Keratinocyte (primary cell): ENCODE measurements at regions not wholly inside any gene's neighbourhood (a gene's known extent, or its start where the extent isn't known, plus 50 kb on each side); places are given as distances from the start of the nearest gene placed in this dataset.

Experiments
- DNase-seq: peaks from one replicate; pipeline ENCODE4 v3.0.0-alpha.2; 2011; ENCODE audit warnings: low read depth, missing footprints, low spot score
- FAIRE-seq: peaks from 2 replicates; lab custom pipeline; 2011; peaks lifted over from hg19 to GRCh38; lab: Jason Lieb, UNC
- H2AFZ ChIP-seq: 2 replicates; pipeline ENCODE4 v1.6.0; 2012; ENCODE audit warnings: low read length, control low read depth, inconsistent platforms; ENCODE audit not compliant: control insufficient read depth
- H3K27ac ChIP-seq: 2 replicates; pipeline ENCODE4 v1.5.1; 2011; ENCODE audit warnings: low read length; ENCODE audit not compliant: control insufficient read depth, insufficient read depth
- H3K27me3 ChIP-seq: 3 replicates; pipeline ENCODE4 v1.6.0; 2011; ENCODE audit warnings: low read length; ENCODE audit not compliant: control insufficient read depth, insufficient read depth; ENCODE audit errors: extremely low read depth
- H3K36me3 ChIP-seq, 2 experiments: 2 replicates in 1 of 2; 3 replicates in 1 of 2; pipeline ENCODE4 v1.5.1; 2011; ENCODE audit warnings: low read length in 2 of 2, mild to moderate bottlenecking in 1 of 2; ENCODE audit not compliant: control insufficient read depth in 2 of 2, insufficient read depth in 2 of 2; ENCODE audit errors: extremely low read depth in 1 of 2
- H3K4me1 ChIP-seq: 3 replicates; pipeline ENCODE4 v1.5.1; 2011; ENCODE audit warnings: low read length; ENCODE audit not compliant: control insufficient read depth, insufficient read depth; ENCODE audit errors: extremely low read depth
- H3K4me2 ChIP-seq: 3 replicates; pipeline ENCODE4 v1.6.0; 2011; ENCODE audit warnings: low read depth, low read length; ENCODE audit not compliant: control insufficient read depth, insufficient read depth; ENCODE audit errors: extremely low read depth
- H3K4me3 ChIP-seq, 3 experiments: fragments of 200-600 bp in 1 of 3; sonication (generic) in 1 of 3; 2 replicates in 2 of 3; 3 replicates in 1 of 3; pipeline ENCODE4 v1.5.1; 2011 to 2016; ENCODE audit warnings: low read length in 3 of 3, mild to moderate bottlenecking in 3 of 3, control low read depth in 2 of 3, inconsistent platforms in 1 of 3, low read depth in 1 of 3, mixed read lengths in 1 of 3, mixed run types in 1 of 3, moderate library complexity in 1 of 3; ENCODE audit not compliant: control insufficient read depth in 2 of 3, insufficient read depth in 2 of 3; ENCODE audit errors: extremely low read depth in 1 of 3
- H3K79me2 ChIP-seq: 2 replicates; pipeline ENCODE4 v1.6.0; 2012; ENCODE audit warnings: low read length; ENCODE audit not compliant: control insufficient read depth, insufficient read depth
- H3K9ac ChIP-seq: 3 replicates; pipeline ENCODE4 v1.6.0; 2011; ENCODE audit warnings: low read length; ENCODE audit not compliant: control insufficient read depth, insufficient read depth; ENCODE audit errors: extremely low read depth
- H3K9me1 ChIP-seq: 3 replicates; pipeline ENCODE4 v1.6.0; 2011; ENCODE audit warnings: low read length; ENCODE audit not compliant: control insufficient read depth, insufficient read depth; ENCODE audit errors: extremely low read depth
- H3K9me3 ChIP-seq: 2 replicates; pipeline ENCODE4 v1.5.1; 2012; ENCODE audit warnings: low read depth, low read length; ENCODE audit not compliant: control insufficient read depth
- H4K20me1 ChIP-seq: 3 replicates; pipeline ENCODE4 v1.6.0; 2011; ENCODE audit warnings: low read length; ENCODE audit not compliant: control insufficient read depth, insufficient read depth; ENCODE audit errors: extremely low read depth
- EZH2 ChIP-seq: IDR thresholded peaks from one replicate; pipeline ENCODE4 v1.6.1; 2012; ENCODE audit warnings: inconsistent platforms, mild to moderate bottlenecking, low read length, moderate library complexity
- dilution Hi-C: fragments of 300-500 bp; cut with MboI; formaldehyde crosslinking; loops from one replicate; pipeline ENCODE4 v1.7.0; 2020; ENCODE audit warnings: low sequenced_read_pairs; ENCODE audit not compliant: extremely low pct_ligation_motif_present
- TF ChIP-seq, protein P1 (sequence below), 3 experiments: IDR thresholded peaks in 1 of 3; conservative IDR thresholded peaks in 1 of 3; optimal IDR thresholded peaks in 1 of 3; 2 replicates in 2 of 3; 3 replicates in 1 of 3; pipeline versions ENCODE3 to v1.5.1; 2011; ENCODE audit warnings: low read length in 3 of 3, mild to moderate bottlenecking in 3 of 3, moderate library complexity in 2 of 3, control low read depth in 1 of 3, inconsistent platforms in 1 of 3; ENCODE audit not compliant: insufficient read depth in 2 of 3; ENCODE audit errors: extremely low read depth in 1 of 3

DNA sequence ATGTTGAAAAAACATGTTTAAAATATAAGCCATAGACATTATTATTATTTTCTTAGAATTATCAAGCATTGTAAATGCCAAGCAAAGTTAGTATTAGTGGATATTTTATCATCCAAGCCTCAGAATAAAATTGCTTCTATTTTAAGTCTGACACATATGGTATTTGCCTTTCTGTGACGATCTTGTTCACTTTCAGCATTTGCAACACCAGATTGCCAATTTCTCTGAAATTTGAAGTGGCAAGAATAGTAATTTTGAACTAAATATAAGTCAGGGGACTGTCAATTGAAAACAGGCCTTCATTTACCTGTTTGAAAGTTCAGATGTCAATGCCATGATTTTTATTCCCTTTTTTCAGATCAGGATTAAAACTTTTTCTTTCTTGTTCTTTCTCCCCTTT lies 1233.6 kb upstream of the CDH18 start:
- TF ChIP-seq, protein P1, sequence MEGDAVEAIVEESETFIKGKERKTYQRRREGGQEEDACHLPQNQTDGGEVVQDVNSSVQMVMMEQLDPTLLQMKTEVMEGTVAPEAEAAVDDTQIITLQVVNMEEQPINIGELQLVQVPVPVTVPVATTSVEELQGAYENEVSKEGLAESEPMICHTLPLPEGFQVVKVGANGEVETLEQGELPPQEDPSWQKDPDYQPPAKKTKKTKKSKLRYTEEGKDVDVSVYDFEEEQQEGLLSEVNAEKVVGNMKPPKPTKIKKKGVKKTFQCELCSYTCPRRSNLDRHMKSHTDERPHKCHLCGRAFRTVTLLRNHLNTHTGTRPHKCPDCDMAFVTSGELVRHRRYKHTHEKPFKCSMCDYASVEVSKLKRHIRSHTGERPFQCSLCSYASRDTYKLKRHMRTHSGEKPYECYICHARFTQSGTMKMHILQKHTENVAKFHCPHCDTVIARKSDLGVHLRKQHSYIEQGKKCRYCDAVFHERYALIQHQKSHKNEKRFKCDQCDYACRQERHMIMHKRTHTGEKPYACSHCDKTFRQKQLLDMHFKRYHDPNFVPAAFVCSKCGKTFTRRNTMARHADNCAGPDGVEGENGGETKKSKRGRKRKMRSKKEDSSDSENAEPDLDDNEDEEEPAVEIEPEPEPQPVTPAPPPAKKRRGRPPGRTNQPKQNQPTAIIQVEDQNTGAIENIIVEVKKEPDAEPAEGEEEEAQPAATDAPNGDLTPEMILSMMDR (optimal IDR thresholded peaks at IDR 0.05 in 1 of 3, IDR thresholded peaks at IDR 0.05 in 1 of 3, conservative IDR thresholded peaks at IDR 0.05 in 1 of 3; ENCODE audit: extremely low read depth in 1 of 3, insufficient read depth in 2 of 3, low read length in 3 of 3) = no peak
- TF ChIP-seq EZH2 = no peak
- H3K9ac ChIP-seq = no peak overlapping the region
- no peak overlapping the region for H3K4me2 ChIP-seq
- no peaks in the 10 kb centered on the region for H3K9me1 ChIP-seq
- no peaks in the 10 kb centered on the region for H3K27me3 ChIP-seq
- no peaks in the 10 kb centered on the region for H3K36me3 ChIP-seq
- no peaks in the 10 kb centered on the region for H4K20me1 ChIP-seq
- no peak for DNase-seq
- dilution Hi-C loops = no loop called here
- no peaks in the 10 kb centered on the region for H3K79me2 ChIP-seq
- no peak overlapping the region for H3K4me3 ChIP-seq
- no peak overlapping the region for H3K27ac ChIP-seq
- FAIRE-seq = no peak
- H3K4me1 ChIP-seq = no peaks in the 10 kb centered on the region
- no peak overlapping the region for H2AFZ ChIP-seq
- H3K9me3 ChIP-seq = no peaks in the 10 kb centered on the region

DNA sequence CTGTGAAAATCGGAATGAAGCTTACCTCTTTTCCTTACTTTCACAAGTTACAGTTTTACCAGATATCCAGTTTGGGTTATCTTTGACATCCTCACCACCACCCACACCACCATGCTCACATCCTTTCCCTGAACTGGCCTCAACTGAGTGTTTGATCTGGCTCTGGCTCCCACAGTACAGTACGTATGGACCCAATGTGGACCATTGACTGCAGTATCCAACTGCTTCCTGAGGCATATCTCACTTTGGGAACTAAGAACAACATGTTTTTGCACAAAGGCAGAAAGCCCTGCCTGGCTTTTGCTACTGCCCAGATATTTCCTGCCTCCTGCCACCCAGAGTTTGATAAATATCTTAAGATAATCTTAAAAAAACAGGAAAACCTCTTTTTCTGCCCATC lies 1232.0 kb upstream of the CDH18 start:
- H4K20me1 ChIP-seq = no peaks in the 10 kb centered on the region
- H3K9ac ChIP-seq = no peak overlapping the region
- H3K4me1 ChIP-seq = no peaks in the 10 kb centered on the region
- TF ChIP-seq, protein P1 (optimal IDR thresholded peaks at IDR 0.05 in 1 of 3, IDR thresholded peaks at IDR 0.05 in 1 of 3, conservative IDR thresholded peaks at IDR 0.05 in 1 of 3; ENCODE audit: extremely low read depth in 1 of 3, insufficient read depth in 2 of 3, low read length in 3 of 3) = no peak
- no peak for TF ChIP-seq EZH2
- dilution Hi-C loops = no loop called here
- H3K27ac ChIP-seq = no peak overlapping the region
- H3K79me2 ChIP-seq = no peaks in the 10 kb centered on the region
- H3K36me3 ChIP-seq = no peaks in the 10 kb centered on the region
- no peak overlapping the region for H3K4me3 ChIP-seq
- H3K27me3 ChIP-seq = no peaks in the 10 kb centered on the region
- H3K4me2 ChIP-seq = no peak overlapping the region
- no peaks in the 10 kb centered on the region for H3K9me1 ChIP-seq
- no peaks in the 10 kb centered on the region for H3K9me3 ChIP-seq
- H2AFZ ChIP-seq = no peak overlapping the region
- FAIRE-seq = no peak
- DNase-seq = no peak
